IPS DF 6.9 (cell line): ENCODE measurements at regions not wholly inside any gene's neighbourhood (a gene's known extent, or its start where the extent isn't known, plus 50 kb on each side); places are given as distances from the start of the nearest gene placed in this dataset.

ENCODE experiments used
- DNase-seq: peaks from one replicate; pipeline ENCODE4 v3.0.0-alpha.2; 2013; ENCODE audit warnings: low read depth, low spot score
- H3K27ac ChIP-seq: one replicate; pipeline ENCODE4 v1.5.1; 2013; ENCODE audit warnings: low read length, control low read depth
- H3K27me3 ChIP-seq: 2 replicates; pipeline ENCODE4 v1.6.1; 2013; ENCODE audit warnings: mild to moderate bottlenecking, low read length; ENCODE audit not compliant: control insufficient read depth, insufficient read depth
- H3K36me3 ChIP-seq: 2 replicates; pipeline ENCODE4 v1.6.1; 2013; ENCODE audit warnings: low read length; ENCODE audit not compliant: control insufficient read depth, insufficient read depth
- H3K4me1 ChIP-seq: 2 replicates; pipeline ENCODE4 v1.6.1; 2013; ENCODE audit warnings: low read length; ENCODE audit not compliant: control insufficient read depth, insufficient read depth
- H3K4me3 ChIP-seq: 2 replicates; pipeline ENCODE4 v1.5.1; 2013; ENCODE audit warnings: mild to moderate bottlenecking, low read length
- H3K9me3 ChIP-seq: 2 replicates; pipeline ENCODE4 v1.6.1; 2013; ENCODE audit warnings: low read length, inconsistent platforms; ENCODE audit not compliant: control insufficient read depth, insufficient read depth
- WGBS: extraction: QIAGEN DNeasy Blood & Tissue Kit; methylation state at CpG from one replicate; pipeline ENCODE4 v1.1.7; 2013; ENCODE audit warnings: mixed read lengths, missing lambda C conversion rate; ENCODE audit not compliant: insufficient read length, insufficient coverage; 5-methylcytosine and 5-hydroxymethylcytosine counted together

- no peaks in the 10 kb centered on the region for H3K4me1 ChIP-seq
- H3K27me3 ChIP-seq = no peaks in the 10 kb centered on the region
- DNase-seq = no peak
- no peak overlapping the region for H3K4me3 ChIP-seq
- no CpG with 5 or more reads among the region's 4 CpGs for WGBS
- H3K36me3 ChIP-seq = no peaks in the 10 kb centered on the region
- H3K9me3 ChIP-seq = no peaks in the 10 kb centered on the region
- H3K27ac ChIP-seq = no peak overlapping the region
These were observed 78.0 kb upstream of the TMEM33 start for GRCh38 chr4:41857226-41857641.

GRCh38 chr4:41856797-41857196 is 78.4 kb upstream of the TMEM33 start:
- Histone ChIP-seq H3K27me3 (no peaks in the 10 kb centered on the region), H3K4me3 (no peak overlapping the region), H3K36me3 (no peaks in the 10 kb centered on the region), H3K4me1 (no peaks in the 10 kb centered on the region), H3K27ac (no peak overlapping the region), H3K9me3 (no peaks in the 10 kb centered on the region)
- no peak for DNase-seq
- no CpG with 5 or more reads among the region's 2 CpGs for WGBS

DNA sequence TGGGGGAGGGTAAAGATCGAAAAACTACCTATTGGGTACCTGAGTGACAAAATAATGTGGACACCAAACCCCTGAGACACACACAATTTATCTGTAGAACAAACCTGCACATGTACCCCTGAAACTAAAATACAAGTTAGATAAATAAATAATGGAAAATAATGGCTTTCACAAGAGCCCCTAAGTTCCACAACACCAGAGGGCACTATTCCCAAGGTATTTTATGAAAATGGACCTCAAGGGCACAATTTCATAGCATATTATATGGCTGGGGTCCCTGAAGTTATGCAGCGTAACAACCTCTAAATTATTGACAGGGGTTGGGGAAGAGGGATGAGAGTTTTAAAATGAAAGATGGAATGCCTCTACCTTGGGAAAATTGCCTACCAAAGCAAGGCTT is 81.3 kb upstream of the TMEM33 start:
- no peak overlapping the region for H3K27ac ChIP-seq
- H3K27me3 ChIP-seq = no peaks in the 10 kb centered on the region
- no CpG with 5 or more reads among the region's 2 CpGs for WGBS
- H3K4me3 ChIP-seq = no peak overlapping the region
- no peak for DNase-seq
- H3K36me3 ChIP-seq = no peaks in the 10 kb centered on the region
- H3K4me1 ChIP-seq = no peaks in the 10 kb centered on the region
- H3K9me3 ChIP-seq = no peaks in the 10 kb centered on the region

DNA sequence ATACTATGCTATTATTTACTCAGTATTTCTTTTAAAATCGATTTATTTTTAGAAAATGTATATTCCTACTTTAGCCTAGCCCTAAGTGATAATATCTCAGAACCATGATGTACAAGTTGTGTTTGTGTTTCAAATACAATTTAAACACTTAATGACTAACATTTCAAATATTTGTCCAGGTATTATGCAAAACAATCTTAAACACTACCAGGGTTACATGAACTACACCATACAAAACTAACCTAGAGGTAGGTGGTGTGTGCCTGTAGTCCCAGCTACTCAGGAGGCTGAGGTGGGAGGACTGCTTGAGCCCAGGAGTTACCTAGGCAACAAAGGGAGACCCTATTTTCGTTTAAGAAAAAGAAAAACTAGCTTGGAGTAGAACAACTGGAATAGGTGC is 83.0 kb upstream of the TMEM33 start:
- Histone ChIP-seq H3K27me3 (no peaks in the 10 kb centered on the region), H3K4me3 (no peak overlapping the region), H3K36me3 (no peaks in the 10 kb centered on the region), H3K9me3 (no peaks in the 10 kb centered on the region), H3K27ac (no peak overlapping the region), H3K4me1 (no peaks in the 10 kb centered on the region)
- WGBS = no CpG with 5 or more reads among the region's 2 CpGs
- DNase-seq = no peak

DNA sequence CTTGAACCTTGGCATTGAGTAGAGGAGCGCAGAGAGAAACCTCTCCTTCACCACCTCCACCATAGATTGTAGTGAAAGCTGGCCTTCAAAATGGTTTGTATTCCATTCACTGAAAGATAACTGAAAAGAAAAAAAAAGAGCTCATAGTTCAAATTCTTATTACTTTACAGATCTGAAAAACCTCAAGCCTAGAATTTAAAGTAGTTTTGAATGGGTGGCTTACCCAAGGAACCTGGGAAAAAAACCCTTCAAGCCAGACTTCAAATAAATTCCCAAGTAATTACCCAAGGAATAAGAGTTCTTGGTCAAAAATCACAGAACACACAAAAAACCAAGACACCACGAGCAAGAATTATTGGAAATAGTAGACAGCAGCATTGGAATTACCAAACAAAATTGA is 83.6 kb upstream of the TMEM33 start:
- WGBS = no CpG with 5 or more reads among the region's 2 CpGs
- Histone ChIP-seq H3K27me3 (no peaks in the 10 kb centered on the region), H3K4me1 (no peaks in the 10 kb centered on the region), H3K4me3 (no peak overlapping the region), H3K27ac (no peak overlapping the region), H3K36me3 (no peaks in the 10 kb centered on the region), H3K9me3 (no peaks in the 10 kb centered on the region)
- no peak for DNase-seq

DNA sequence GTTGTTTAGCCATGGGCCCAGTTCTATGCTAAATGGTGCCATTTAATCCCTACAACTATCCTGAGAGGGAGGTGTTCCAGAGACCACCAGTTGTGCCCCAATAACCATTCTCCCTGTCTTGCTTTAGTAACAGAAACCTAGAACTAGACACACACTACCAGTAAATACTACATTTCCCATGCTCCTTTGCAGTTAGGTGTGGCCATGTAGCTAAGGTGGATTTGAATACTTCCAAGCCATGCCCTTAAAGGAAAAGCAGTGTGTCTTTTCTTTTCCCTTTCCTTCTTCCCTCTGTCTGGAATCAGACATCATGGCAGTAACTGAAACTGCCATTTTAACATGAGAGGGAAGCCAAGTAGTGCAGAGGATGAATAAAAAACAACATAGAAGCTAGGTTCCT is 90.9 kb upstream of the TMEM33 start:
- Histone ChIP-seq H3K27me3 (no peaks in the 10 kb centered on the region), H3K9me3 (no peaks in the 10 kb centered on the region), H3K27ac (no peak overlapping the region), H3K4me3 (no peak overlapping the region), H3K4me1 (no peaks in the 10 kb centered on the region; the same call in 1 of the 2 replicates), H3K36me3 (no peaks in the 10 kb centered on the region)
- no peak for DNase-seq

- no peak for DNase-seq
- H3K4me3 ChIP-seq = no peak overlapping the region
- WGBS = no CpG with 5 or more reads among the region's 8 CpGs
- no peaks in the 10 kb centered on the region for H3K36me3 ChIP-seq
- no peaks in the 10 kb centered on the region; the same call in 1 of the 2 replicates for H3K4me1 ChIP-seq
- H3K27ac ChIP-seq = no peak overlapping the region
- H3K27me3 ChIP-seq = no peaks in the 10 kb centered on the region
- H3K9me3 ChIP-seq = no peaks in the 10 kb centered on the region
These were observed 91.7 kb upstream of the PHOX2B start for GRCh38 chr4:41839916-41840854.

GRCh38 chr4:41838590-41838989 is 90.1 kb upstream of the PHOX2B start:
- Histone ChIP-seq H3K27ac (no peak overlapping the region), H3K4me3 (no peak overlapping the region), H3K9me3 (no peaks in the 10 kb centered on the region), H3K4me1 (no peaks in the 10 kb centered on the region), H3K27me3 (no peaks in the 10 kb centered on the region), H3K36me3 (no peaks in the 10 kb centered on the region)
- DNase-seq = no peak

DNA sequence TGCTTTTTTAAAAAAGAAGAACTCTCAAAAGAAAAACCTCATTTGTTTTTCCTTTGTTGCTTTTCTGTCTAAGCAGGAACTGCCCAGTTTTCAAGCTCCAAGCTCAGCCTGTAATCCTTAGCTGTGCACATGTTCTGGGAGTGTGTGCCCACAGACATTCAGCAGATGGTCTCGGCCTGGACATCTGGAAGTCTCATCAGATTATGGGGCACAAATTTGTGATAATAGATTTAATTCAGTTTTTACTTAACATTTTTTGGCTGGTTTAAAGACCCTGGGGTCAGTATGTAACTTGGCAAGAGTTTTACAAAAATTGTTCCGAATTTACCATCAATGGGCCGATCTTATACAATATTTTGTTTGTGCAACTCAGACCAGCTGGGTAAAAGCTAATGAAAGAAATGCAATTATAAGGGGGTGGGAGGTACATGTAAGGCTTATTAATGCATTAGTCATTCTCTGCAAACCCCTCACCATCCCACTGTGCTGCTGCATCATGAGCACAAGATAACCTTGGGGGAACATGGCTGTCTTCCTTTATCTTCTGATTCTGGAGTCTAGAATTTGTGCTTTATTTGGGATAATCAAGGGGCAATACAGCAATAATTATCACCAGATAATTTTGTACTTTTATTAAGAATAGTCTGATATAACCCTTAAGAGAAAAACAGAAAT is 86.9 kb upstream of the PHOX2B start:
- no CpG with 5 or more reads among the region's 3 CpGs for WGBS
- Histone ChIP-seq H3K9me3 (no peaks in the 10 kb centered on the region), H3K27me3 (no peaks in the 10 kb centered on the region), H3K27ac (no peak overlapping the region), H3K4me1 (no peaks in the 10 kb centered on the region), H3K36me3 (no peaks in the 10 kb centered on the region), H3K4me3 (no peak overlapping the region)
- DNase-seq = no peak

- H3K4me3 ChIP-seq = no peak overlapping the region
- DNase-seq = no peak
- no peaks in the 10 kb centered on the region for H3K36me3 ChIP-seq
- H3K9me3 ChIP-seq = no peaks in the 10 kb centered on the region
- WGBS = no CpG with 5 or more reads among the region's 1 CpG
- no peaks in the 10 kb centered on the region for H3K27me3 ChIP-seq
- no peaks in the 10 kb centered on the region for H3K4me1 ChIP-seq
- no peak overlapping the region for H3K27ac ChIP-seq
These were observed 84.4 kb upstream of the PHOX2B start for GRCh38 chr4:41832961-41833360.

GRCh38 chr4:41822325-41822724 is 73.8 kb upstream of the PHOX2B start:
- DNase-seq = no peak
- no peaks in the 10 kb centered on the region for H3K9me3 ChIP-seq
- no peak overlapping the region for H3K27ac ChIP-seq
- no peak overlapping the region for H3K4me3 ChIP-seq
- WGBS = no CpG with 5 or more reads among the region's 4 CpGs
- H3K36me3 ChIP-seq = no peaks in the 10 kb centered on the region
- no peaks in the 10 kb centered on the region for H3K4me1 ChIP-seq
- no peaks in the 10 kb centered on the region for H3K27me3 ChIP-seq
